Fibroblast of pulmonary artery (primary cell): ENCODE measurements at regions not wholly inside any gene's neighbourhood (a gene's known extent, or its start where the extent isn't known, plus 50 kb on each side); places are given as distances from the start of the nearest gene placed in this dataset.

Source experiments
- DNase-seq: peaks from one replicate; pipeline ENCODE4 v3.0.0-alpha.2; 2010; ENCODE audit warnings: low read depth
- H3K4me3 ChIP-seq: replicated peaks from 2 replicates; pipeline ENCODE4 v1.5.1; 2011; ENCODE audit warnings: low read depth, mild to moderate bottlenecking, control low read depth, low read length, moderate library complexity
- CTCF ChIP-seq: IDR thresholded peaks from 2 replicates; pipeline ENCODE4 v1.5.1; 2011; ENCODE audit warnings: mild to moderate bottlenecking, control low read depth, low read length, inconsistent platforms; ENCODE audit errors: missing control alignments

DNA sequence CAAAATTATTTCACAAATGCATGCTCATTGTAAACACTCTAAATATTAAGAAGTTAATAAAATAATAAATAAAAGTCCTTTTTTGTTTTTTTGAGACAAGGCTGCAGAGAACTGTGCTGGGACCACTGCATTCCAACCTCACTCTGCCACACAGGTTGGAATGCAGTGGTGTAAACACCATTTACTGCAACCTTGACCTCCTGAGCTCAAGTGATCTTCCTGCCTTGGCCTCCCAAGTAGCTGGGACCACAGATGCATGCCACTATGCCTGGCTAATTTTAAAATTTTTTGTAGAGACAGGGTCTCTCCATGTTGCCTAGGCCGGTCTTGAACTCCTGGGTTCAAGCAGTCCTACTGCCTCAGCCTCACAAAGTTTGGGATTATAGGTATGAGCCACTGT, 578.4 kb downstream of the ZIC1 start:
- no peak for DNase-seq
- TF ChIP-seq CTCF = no peak
- H3K4me3 ChIP-seq = no peak overlapping the region

GRCh38 chr3:147989344-147989743, 580.2 kb downstream of the ZIC1 start:
- no peak overlapping the region for H3K4me3 ChIP-seq
- no peak for TF ChIP-seq CTCF

DNA sequence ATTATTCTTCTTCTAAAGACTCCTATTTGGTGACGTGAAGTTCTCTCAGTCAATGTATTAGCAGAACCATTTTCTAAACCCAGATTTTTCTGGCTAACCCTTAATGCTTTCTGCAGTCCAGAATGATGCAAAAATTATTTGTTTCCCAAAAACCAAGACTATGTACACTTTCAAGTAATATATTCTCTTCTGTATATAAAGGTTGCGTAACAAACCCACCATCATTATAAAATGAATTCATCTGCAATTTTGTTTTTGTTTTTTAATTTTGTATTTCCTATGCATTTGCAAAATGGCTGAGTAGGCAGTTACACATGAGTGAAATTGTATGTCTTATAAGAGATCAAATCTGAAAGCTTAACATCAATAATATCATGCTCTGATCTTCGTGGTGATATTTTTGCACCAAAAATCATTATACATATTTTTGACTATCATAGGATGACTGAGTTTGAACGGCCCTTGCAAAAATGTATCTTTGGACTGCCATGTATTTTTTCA, 593.6 kb downstream of the ZIC1 start:
- no peak for DNase-seq
- no peak overlapping the region for H3K4me3 ChIP-seq
- no peak for TF ChIP-seq CTCF

More at GRCh38 chr3:147989344-147989743, 580.2 kb downstream of the ZIC1 start:
- DNase-seq = no peak

DNA sequence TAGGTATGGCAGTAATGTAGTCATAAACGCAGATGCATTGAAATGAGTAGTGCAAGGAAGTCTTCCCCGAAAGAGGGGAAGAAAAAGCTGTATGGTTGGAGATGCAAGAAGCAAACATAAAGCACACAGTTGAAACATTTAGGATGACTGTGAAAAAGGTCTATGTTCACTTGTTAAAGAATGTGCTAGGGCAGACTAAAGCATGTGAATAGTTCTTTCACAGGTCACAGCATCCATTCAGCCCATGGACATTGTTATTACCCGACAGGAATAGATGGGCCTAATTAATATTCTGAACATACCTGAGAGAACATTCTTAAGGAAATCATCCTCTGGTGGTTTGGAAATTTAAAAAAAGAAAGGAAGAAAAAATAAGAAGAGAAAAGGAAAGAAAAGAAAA, 595.2 kb downstream of the ZIC1 start:
- TF ChIP-seq CTCF = no peak
- no peak for DNase-seq
- no peak overlapping the region for H3K4me3 ChIP-seq

DNA sequence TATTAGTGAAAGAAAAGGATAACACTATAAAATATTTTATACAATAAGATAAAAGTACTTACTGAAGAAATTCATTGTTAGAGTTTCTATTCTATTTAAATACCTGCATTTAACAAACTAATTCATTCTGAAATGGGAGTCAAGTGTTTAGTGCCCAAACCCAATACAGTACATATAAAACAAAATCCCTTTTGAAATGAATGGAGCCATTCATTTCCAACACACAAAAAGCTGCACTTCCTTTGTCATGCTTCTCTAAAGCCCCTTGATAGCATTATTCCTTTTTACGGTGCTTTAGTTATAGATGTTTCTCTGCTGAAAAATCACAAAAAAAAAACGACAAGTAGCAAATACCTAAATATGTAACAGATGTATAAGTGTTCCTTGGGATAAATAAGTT, 596.3 kb downstream of the ZIC1 start:
- no peak for DNase-seq
- TF ChIP-seq CTCF = no peak
- no peak overlapping the region for H3K4me3 ChIP-seq

GRCh38 chr3:148006508-148006907, 597.3 kb downstream of the ZIC1 start:
- peak; percentile 31 for DNase-seq

More at GRCh38 chr3:148006508-148006907, 597.3 kb downstream of the ZIC1 start:
- no peak for TF ChIP-seq CTCF
- no peak overlapping the region for H3K4me3 ChIP-seq
